ENCODE measurements at regions not wholly inside any gene's neighbourhood (a gene's known extent, or its start where the extent isn't known, plus 50 kb on each side); places are given as distances from the start of the nearest gene placed in this dataset.
A peak's percentile ranks its signal among the peaks of the same experiment; 100 is the strongest.

DNA sequence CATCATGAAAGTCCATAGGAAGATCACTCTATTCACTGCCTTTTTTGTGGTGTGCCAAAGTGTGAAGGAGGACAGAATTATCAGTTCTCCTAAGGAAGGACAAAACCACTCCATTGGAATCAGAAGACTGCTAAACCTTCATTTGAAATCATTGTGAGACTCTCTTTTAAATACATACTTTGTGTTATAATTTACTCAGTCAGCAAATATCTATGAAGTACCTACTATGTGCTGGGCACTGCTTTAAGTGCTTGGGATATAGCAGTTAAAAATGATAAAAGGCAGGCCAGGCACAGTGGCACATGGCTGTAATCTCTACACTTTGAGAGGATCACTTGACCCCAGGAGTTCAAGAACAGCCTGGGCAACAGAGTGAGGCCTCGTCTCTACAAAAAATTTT lies 692.3 kb downstream of the DSC3 start:
- intact Hi-C loops (cut with micrococcal nuclease), result no loop called here
- no peaks in the 10 kb centered on the region for H3K27me3 Mint-ChIP-seq (ENCODE audit: insufficient read depth, unreplicated experiment)
- no peak for DNase-seq (ENCODE audit: unreplicated experiment)
- TF ChIP-seq, protein P1, sequence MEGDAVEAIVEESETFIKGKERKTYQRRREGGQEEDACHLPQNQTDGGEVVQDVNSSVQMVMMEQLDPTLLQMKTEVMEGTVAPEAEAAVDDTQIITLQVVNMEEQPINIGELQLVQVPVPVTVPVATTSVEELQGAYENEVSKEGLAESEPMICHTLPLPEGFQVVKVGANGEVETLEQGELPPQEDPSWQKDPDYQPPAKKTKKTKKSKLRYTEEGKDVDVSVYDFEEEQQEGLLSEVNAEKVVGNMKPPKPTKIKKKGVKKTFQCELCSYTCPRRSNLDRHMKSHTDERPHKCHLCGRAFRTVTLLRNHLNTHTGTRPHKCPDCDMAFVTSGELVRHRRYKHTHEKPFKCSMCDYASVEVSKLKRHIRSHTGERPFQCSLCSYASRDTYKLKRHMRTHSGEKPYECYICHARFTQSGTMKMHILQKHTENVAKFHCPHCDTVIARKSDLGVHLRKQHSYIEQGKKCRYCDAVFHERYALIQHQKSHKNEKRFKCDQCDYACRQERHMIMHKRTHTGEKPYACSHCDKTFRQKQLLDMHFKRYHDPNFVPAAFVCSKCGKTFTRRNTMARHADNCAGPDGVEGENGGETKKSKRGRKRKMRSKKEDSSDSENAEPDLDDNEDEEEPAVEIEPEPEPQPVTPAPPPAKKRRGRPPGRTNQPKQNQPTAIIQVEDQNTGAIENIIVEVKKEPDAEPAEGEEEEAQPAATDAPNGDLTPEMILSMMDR (IDR thresholded peaks at IDR 0.05; ENCODE audit: unreplicated experiment), result no peak
- POLR2A ChIA-PET, result no interaction called here
- CTCF ChIA-PET, result no interaction called here
- no peak overlapping the region for H3K4me3 Mint-ChIP-seq (ENCODE audit: unreplicated experiment)
- no TSS peak for BruUV-seq (replicated peaks)
- H3K9me3 Mint-ChIP-seq (ENCODE audit: unreplicated experiment), result peaks cover 9% of the 10 kb centered on the region
- H3K27ac Mint-ChIP-seq (ENCODE audit: low read depth, unreplicated experiment), result no peak overlapping the region
- no peaks in the 10 kb centered on the region for H3K36me3 Mint-ChIP-seq (ENCODE audit: insufficient read depth, unreplicated experiment)
- no peaks in the 10 kb centered on the region for H3K4me1 Mint-ChIP-seq (ENCODE audit: insufficient read depth, unreplicated experiment)

DNA sequence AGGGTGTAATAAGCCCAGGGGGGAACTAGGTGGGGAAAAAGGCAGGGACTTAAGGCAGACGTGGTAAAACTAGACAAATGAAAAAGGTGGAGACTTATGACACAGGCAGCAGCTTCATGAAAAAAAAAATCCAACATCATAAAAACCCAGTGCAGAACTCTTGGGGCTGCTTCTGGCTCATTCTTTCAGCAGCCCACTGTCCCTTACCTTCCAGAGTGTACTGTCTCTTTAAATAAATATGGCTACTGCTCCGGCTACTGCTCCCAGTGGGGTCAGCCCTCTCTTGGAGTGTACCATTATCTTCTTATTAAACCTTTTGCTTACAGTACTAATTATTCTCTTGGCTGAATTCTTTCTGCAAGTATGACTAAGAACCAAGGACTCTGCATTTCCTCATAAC lies 699.5 kb downstream of the DSC3 start:
- H3K4me3 Mint-ChIP-seq (ENCODE audit: unreplicated experiment), result no peak overlapping the region
- H3K4me1 Mint-ChIP-seq (ENCODE audit: insufficient read depth, unreplicated experiment), result no peaks in the 10 kb centered on the region
- no peak overlapping the region for H3K27ac Mint-ChIP-seq (ENCODE audit: low read depth, unreplicated experiment)
- H3K9me3 Mint-ChIP-seq (ENCODE audit: unreplicated experiment), result peaks cover 2% of the 10 kb centered on the region
- DNase-seq (ENCODE audit: unreplicated experiment), result no peak
- ChIA-PET POLR2A (no interaction called here), CTCF (interaction anchor here (0.7 to 1.2 kb wide), 2 partner anchors 153 to 468 kb away, joined by 3 to 4 read pairs; no protein-coding TSS in a partner anchor)
- TF ChIP-seq, protein P1 (IDR thresholded peaks at IDR 0.05; ENCODE audit: unreplicated experiment), result no peak
- no peaks in the 10 kb centered on the region for H3K36me3 Mint-ChIP-seq (ENCODE audit: insufficient read depth, unreplicated experiment)
- no TSS peak for BruUV-seq (replicated peaks)
- intact Hi-C loops (cut with micrococcal nuclease), result no loop called here
- no peaks in the 10 kb centered on the region for H3K27me3 Mint-ChIP-seq (ENCODE audit: insufficient read depth, unreplicated experiment)

DNA sequence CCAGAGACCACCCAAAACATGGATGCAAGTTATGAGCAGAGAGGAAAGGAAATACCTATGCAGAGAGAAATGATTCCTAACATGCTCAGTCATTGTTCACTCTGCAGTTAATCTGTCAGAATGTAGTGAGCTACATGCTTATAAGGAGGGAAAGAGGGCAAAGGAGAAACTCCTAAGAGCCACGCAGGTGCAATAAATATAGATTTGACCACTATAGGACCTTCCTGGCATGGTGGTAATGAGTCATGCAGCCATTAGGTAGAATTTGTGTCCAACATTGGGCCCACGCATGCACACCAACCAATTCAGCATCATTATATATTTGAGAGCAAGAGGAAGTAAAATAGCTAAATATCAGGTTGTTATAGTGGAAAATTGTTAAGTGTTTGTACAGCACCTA lies 699.9 kb downstream of the DSC3 start:
- DNase-seq (ENCODE audit: unreplicated experiment), result peak; percentile 2

DNA sequence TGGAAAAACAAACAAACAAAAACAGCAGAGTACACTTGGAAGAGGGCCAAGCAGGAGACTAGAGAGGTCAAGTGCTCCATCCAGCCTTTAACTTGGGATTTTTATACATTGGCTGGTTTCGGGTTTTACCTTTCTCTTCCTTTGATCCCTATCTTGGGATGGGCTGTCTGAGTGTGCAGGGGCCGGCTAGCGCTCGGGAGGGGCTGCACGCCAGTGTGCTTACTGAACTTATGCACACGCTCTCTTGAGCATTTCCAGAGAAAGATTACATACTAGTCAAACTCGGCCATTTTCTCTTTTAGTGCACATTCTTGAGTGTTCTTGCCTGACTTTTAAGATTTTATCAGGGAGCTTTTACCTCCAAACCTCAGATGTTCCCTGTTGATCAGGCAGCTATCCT lies 707.8 kb downstream of the DSC3 start:
- Mint-ChIP-seq H3K36me3 (ENCODE audit: insufficient read depth, unreplicated experiment) (no peaks in the 10 kb centered on the region), H3K27me3 (ENCODE audit: insufficient read depth, unreplicated experiment) (no peaks in the 10 kb centered on the region), H3K4me1 (ENCODE audit: insufficient read depth, unreplicated experiment) (no peaks in the 10 kb centered on the region), H3K27ac (ENCODE audit: low read depth, unreplicated experiment) (no peak overlapping the region), H3K4me3 (ENCODE audit: unreplicated experiment) (no peak overlapping the region), H3K9me3 (ENCODE audit: unreplicated experiment) (no peaks in the 10 kb centered on the region)
- ChIA-PET POLR2A (no interaction called here), CTCF (no interaction called here)
- no peak for DNase-seq (ENCODE audit: unreplicated experiment)
- TF ChIP-seq, protein P1 (IDR thresholded peaks at IDR 0.05; ENCODE audit: unreplicated experiment), result no peak
- BruUV-seq (replicated peaks), result no TSS peak
- intact Hi-C loops (cut with micrococcal nuclease), result no loop called here

More for the DNA sequence above, 699.9 kb downstream of the DSC3 start:
- TF ChIP-seq, protein P1 (IDR thresholded peaks at IDR 0.05; ENCODE audit: unreplicated experiment), result no peak
- intact Hi-C loops (cut with micrococcal nuclease), result no loop called here
- CTCF ChIA-PET, result interaction anchor here (1.2 kb wide), 1 partner anchor 468 kb away, joined by 4 read pairs; no protein-coding TSS in a partner anchor
- Mint-ChIP-seq H3K4me1 (ENCODE audit: insufficient read depth, unreplicated experiment) (no peaks in the 10 kb centered on the region), H3K27me3 (ENCODE audit: insufficient read depth, unreplicated experiment) (no peaks in the 10 kb centered on the region), H3K9me3 (ENCODE audit: unreplicated experiment) (no peaks in the 10 kb centered on the region), H3K4me3 (ENCODE audit: unreplicated experiment) (no peak overlapping the region), H3K27ac (ENCODE audit: low read depth, unreplicated experiment) (no peak overlapping the region), H3K36me3 (ENCODE audit: insufficient read depth, unreplicated experiment) (no peaks in the 10 kb centered on the region)
- POLR2A ChIA-PET, result no interaction called here
- no TSS peak for BruUV-seq (replicated peaks)

Measured in MCF 10A (cell line).